Esophagus squamous epithelium (tissue), 4 donors: ENCODE measurements at regions not wholly inside any gene's neighbourhood (a gene's known extent, or its start where the extent isn't known, plus 50 kb on each side); places are given as distances from the start of the nearest gene placed in this dataset.

Source experiments
- CTCF ChIP-seq, 6 experiments: fragments of 450-650 bp in 4 of 6; fragments of 200-600 bp in 2 of 6; sonication (generic) in 2 of 6; IDR thresholded peaks; one replicate each; pipeline ENCODE4 v1.5.1; 2016 to 2019; ENCODE audit warnings: antibody characterized with exemption in 6 of 6, mild to moderate bottlenecking in 4 of 6, moderate library complexity in 4 of 6
- POLR2A ChIP-seq, 4 donors: fragments of 450-650 bp; IDR thresholded peaks; one replicate each; pipeline ENCODE4 v1.6.1; 2017; ENCODE audit warnings: antibody characterized with exemption in 4 of 4, mild to moderate bottlenecking in 4 of 4, moderate library complexity in 3 of 4

- TF ChIP-seq POLR2A (IDR thresholded peaks at IDR 0.05), result no peak
- no peak for TF ChIP-seq CTCF (IDR thresholded peaks at IDR 0.05)
Observed at GRCh38 chr9:106689089-106689488, 173.9 kb upstream of the ZNF462 start.
